OCI-LY1 (cell line): ENCODE measurements at regions not wholly inside any gene's neighbourhood (a gene's known extent, or its start where the extent isn't known, plus 50 kb on each side); places are given as distances from the start of the nearest gene placed in this dataset.

Experiments
- H2AFZ ChIP-seq: fragments of 200-600 bp; sonication (generic), shearing (Covaris generic); 2 replicates; pipeline ENCODE4 v1.6.0; 2014; ENCODE audit warnings: antibody characterized with exemption, mild to moderate bottlenecking, low read length
- H3F3A ChIP-seq: fragments of 200-600 bp; sonication (generic), shearing (Covaris generic); 2 replicates; pipeline ENCODE4 v1.6.0; 2014; ENCODE audit warnings: mild to moderate bottlenecking, antibody characterized with exemption, low read length, moderate library complexity; ENCODE audit not compliant: insufficient read depth
- H3K27ac ChIP-seq: fragments of 200-600 bp; sonication (generic); 2 replicates; pipeline ENCODE4 v1.5.1; 2014; ENCODE audit warnings: low read length, mixed run types, mild to moderate bottlenecking, low read depth; ENCODE audit not compliant: poor library complexity, severe bottlenecking
- H3K27me3 ChIP-seq: fragments of 200-600 bp; sonication (generic); 2 replicates; pipeline ENCODE4 v1.6.0; 2014; ENCODE audit warnings: antibody characterized with exemption, mild to moderate bottlenecking, low read length, moderate library complexity; ENCODE audit not compliant: insufficient read depth
- H3K36me3 ChIP-seq: fragments of 200-600 bp; sonication (generic); 2 replicates; pipeline ENCODE4 v1.6.1; 2014; ENCODE audit warnings: mild to moderate bottlenecking, antibody characterized with exemption, low read length, moderate library complexity, mixed read lengths; ENCODE audit not compliant: insufficient read depth
- H3K4me1 ChIP-seq: fragments of 200-600 bp; sonication (generic); 2 replicates; pipeline ENCODE4 v1.5.1; 2014; ENCODE audit warnings: mild to moderate bottlenecking, low read length, moderate library complexity; ENCODE audit not compliant: insufficient read depth, severe bottlenecking
- H3K4me2 ChIP-seq: fragments of 200-600 bp; sonication (generic), shearing (Covaris generic); 2 replicates; pipeline ENCODE4 v1.6.1; 2014; ENCODE audit warnings: low read length
- H3K4me3 ChIP-seq: fragments of 200-600 bp; sonication (generic); 2 replicates; pipeline ENCODE4 v1.5.1; 2014; ENCODE audit warnings: low read length, low read depth, mild to moderate bottlenecking, mixed read lengths; ENCODE audit not compliant: poor library complexity, severe bottlenecking
- H3K79me2 ChIP-seq: fragments of 200-600 bp; shearing (Covaris generic); 2 replicates; pipeline ENCODE4 v1.6.1; 2016; ENCODE audit warnings: mixed run types, low read length, mixed read lengths; ENCODE audit not compliant: insufficient read depth
- H3K9ac ChIP-seq: fragments of 200-600 bp; sonication (generic), shearing (Covaris generic); 2 replicates; pipeline ENCODE4 v1.6.1; 2014; ENCODE audit warnings: mild to moderate bottlenecking, low read length, mixed read lengths
- H3K9me2 ChIP-seq: fragments of 200-600 bp; sonication (generic), shearing (Covaris generic); 2 replicates; pipeline ENCODE4 v1.6.1; 2014; ENCODE audit warnings: low read depth, mild to moderate bottlenecking, low read length, mixed read lengths
- H3K9me3 ChIP-seq: fragments of 200-600 bp; shearing (Covaris generic); 2 replicates; pipeline ENCODE4 v1.6.1; 2014; ENCODE audit warnings: low read length, mixed read lengths
- H4K20me1 ChIP-seq: fragments of 200-600 bp; sonication (generic), shearing (Covaris generic); 2 replicates; pipeline ENCODE4 v1.6.0; 2016; ENCODE audit warnings: mild to moderate bottlenecking, low read length; ENCODE audit not compliant: insufficient read depth
- EZH2 ChIP-seq: fragments of 200-600 bp; sonication (generic), shearing (Covaris generic); IDR thresholded peaks from 2 replicates; pipeline ENCODE4 v1.8.0; 2017; ENCODE audit warnings: borderline replicate concordance, mixed run types, mild to moderate bottlenecking, antibody characterized with exemption, low read length, moderate library complexity, mixed read lengths
- TF ChIP-seq, protein P1 (sequence below): fragments of 200-600 bp; sonication (generic), shearing (Covaris generic); IDR thresholded peaks from 2 replicates; pipeline ENCODE4 v1.5.1; 2017; ENCODE audit warnings: mild to moderate bottlenecking, antibody characterized with exemption, low read length, moderate library complexity, mixed read lengths

DNA sequence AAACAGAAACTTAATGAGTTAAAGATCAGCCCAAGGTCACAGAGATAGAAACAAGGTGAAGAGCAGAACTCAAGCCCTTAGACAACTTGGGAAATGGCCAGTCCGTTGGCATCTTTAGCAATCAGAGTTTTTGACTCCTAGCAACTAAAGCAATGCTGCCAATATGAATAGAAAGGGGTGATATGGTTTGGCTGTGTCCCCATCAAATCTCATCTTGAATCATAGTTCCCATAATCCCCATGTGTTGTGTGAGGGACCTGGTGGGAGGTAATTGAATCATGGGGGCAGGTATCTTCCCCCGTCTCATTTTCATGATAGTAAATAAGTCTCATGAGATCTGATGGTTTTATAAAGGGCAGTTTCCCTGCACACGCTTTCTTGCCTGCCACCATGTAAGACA is 170.2 kb downstream of the DDX1 start:
- H3K79me2 ChIP-seq: no peaks in the 10 kb centered on the region
- no peak overlapping the region for H3K4me2 ChIP-seq
- H3K27ac ChIP-seq: no peak overlapping the region
- no peaks in the 10 kb centered on the region for H3K36me3 ChIP-seq
- no peak overlapping the region for H2AFZ ChIP-seq
- H3F3A ChIP-seq: no peaks in the 10 kb centered on the region
- no peak overlapping the region for H3K9ac ChIP-seq
- H3K4me1 ChIP-seq: no peaks in the 10 kb centered on the region
- no peaks in the 10 kb centered on the region for H3K9me3 ChIP-seq
- H3K9me2 ChIP-seq: no peaks in the 10 kb centered on the region
- H3K27me3 ChIP-seq: peaks cover 3% of the 10 kb centered on the region; the same call in 1 of the 2 replicates
- H3K4me3 ChIP-seq: no peak overlapping the region
- TF ChIP-seq, protein P1, sequence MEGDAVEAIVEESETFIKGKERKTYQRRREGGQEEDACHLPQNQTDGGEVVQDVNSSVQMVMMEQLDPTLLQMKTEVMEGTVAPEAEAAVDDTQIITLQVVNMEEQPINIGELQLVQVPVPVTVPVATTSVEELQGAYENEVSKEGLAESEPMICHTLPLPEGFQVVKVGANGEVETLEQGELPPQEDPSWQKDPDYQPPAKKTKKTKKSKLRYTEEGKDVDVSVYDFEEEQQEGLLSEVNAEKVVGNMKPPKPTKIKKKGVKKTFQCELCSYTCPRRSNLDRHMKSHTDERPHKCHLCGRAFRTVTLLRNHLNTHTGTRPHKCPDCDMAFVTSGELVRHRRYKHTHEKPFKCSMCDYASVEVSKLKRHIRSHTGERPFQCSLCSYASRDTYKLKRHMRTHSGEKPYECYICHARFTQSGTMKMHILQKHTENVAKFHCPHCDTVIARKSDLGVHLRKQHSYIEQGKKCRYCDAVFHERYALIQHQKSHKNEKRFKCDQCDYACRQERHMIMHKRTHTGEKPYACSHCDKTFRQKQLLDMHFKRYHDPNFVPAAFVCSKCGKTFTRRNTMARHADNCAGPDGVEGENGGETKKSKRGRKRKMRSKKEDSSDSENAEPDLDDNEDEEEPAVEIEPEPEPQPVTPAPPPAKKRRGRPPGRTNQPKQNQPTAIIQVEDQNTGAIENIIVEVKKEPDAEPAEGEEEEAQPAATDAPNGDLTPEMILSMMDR: no peak
- TF ChIP-seq EZH2: no peak
- H4K20me1 ChIP-seq: no peaks in the 10 kb centered on the region

DNA sequence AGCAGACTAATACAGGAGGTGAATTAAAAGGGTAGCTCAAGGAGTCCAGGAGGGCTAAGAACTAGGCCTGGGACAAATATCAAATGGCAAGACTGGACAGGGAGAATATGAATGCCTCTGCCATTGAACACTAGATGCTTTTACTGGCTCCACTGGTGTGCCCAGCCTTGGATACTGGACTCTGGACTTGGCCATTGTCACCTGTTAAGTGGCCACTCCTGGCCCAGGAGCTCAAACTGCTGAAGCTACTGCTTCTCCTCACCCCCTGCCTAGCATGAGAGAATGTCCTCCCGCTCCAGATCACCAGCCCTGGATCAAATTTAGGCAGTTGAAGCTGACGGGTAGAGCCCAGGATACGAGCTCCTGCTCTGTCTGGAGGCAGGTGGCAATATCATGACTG is 170.8 kb downstream of the DDX1 start:
- peaks cover 3% of the 10 kb centered on the region; the same call in 1 of the 2 replicates for H3K27me3 ChIP-seq
- no peak overlapping the region for H3K27ac ChIP-seq
- H3F3A ChIP-seq: no peaks in the 10 kb centered on the region
- H3K79me2 ChIP-seq: no peaks in the 10 kb centered on the region
- H3K4me2 ChIP-seq: no peak overlapping the region
- TF ChIP-seq, protein P1: no peak
- no peak for TF ChIP-seq EZH2
- H3K36me3 ChIP-seq: no peaks in the 10 kb centered on the region
- no peaks in the 10 kb centered on the region for H4K20me1 ChIP-seq
- H3K9me2 ChIP-seq: no peaks in the 10 kb centered on the region
- H3K4me3 ChIP-seq: no peak overlapping the region
- no peaks in the 10 kb centered on the region for H3K9me3 ChIP-seq
- H3K4me1 ChIP-seq: no peaks in the 10 kb centered on the region
- no peak overlapping the region for H3K9ac ChIP-seq
- H2AFZ ChIP-seq: no peak overlapping the region

DNA sequence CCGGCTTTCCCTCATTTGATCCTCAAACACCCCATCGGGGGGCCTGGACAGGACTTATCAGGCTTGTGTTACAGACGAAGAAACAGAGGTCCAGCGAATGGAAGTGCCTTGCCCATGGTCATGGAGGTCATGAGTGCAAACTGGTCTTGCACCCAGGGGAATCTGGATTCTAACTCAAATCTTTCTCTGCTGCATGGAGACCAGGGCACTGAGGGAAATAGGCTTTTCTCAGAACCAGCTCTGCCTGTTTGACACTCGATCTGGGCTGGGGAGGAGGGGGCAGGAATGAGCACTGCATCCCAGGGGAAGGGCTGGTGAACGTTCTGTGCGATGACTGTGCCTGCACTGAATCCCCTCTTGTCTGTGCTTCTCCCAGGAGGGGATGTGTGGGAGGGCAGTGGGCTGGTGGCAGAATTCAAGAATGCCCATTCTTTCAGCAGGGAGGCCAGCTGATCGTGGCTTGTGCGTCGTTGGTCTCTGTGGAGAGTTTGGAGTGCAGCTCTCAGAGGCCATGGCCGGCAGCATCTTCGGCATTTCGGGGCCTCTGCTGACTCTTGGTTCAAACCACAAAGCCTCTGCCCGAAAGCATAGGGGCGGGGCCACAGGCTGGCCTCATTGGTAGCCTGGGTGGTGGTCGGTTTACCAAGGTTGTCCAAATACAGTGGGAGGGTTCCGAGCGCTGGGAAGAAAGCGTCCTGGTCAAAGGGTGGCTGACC is 171.6 kb downstream of the DDX1 start:
- Histone ChIP-seq H2AFZ (no peak overlapping the region), H3K79me2 (no peaks in the 10 kb centered on the region), H3K9ac (no peak overlapping the region), H3K4me3 (no peak overlapping the region), H3K27me3 (peaks cover 3% of the 10 kb centered on the region; the same call in 1 of the 2 replicates), H3K4me1 (no peaks in the 10 kb centered on the region), H3K27ac (no peak overlapping the region), H3K9me3 (no peaks in the 10 kb centered on the region), H3K4me2 (no peak overlapping the region), H3K36me3 (no peaks in the 10 kb centered on the region), H3K9me2 (no peaks in the 10 kb centered on the region), H3F3A (no peaks in the 10 kb centered on the region), H4K20me1 (no peaks in the 10 kb centered on the region)
- TF ChIP-seq EZH2: no peak
- TF ChIP-seq, protein P1: no peak
